ENCODE measurements at regions not wholly inside any gene's neighbourhood (a gene's known extent, or its start where the extent isn't known, plus 50 kb on each side); places are given as distances from the start of the nearest gene placed in this dataset.

DNA sequence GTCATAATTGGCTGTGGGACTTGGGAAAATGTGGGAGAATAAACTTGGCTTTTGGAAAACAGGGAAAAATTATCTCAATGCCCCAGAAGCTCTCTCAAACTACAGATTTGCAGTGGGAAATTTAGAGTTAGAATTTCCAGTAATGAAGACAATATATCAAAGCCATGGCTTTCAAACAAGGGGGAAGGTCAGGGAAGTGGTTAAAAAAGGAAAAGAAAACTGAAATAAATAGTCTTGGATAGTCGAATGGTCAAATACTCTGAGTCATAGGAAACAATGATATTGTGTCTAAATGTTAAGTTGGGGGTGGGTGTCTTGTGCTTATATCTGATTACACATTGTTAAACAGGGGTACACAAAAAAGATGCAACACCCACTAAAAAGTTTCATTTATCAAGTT, 272.4 kb upstream of the COL8A1 start:
- TF ChIP-seq, protein P1, sequence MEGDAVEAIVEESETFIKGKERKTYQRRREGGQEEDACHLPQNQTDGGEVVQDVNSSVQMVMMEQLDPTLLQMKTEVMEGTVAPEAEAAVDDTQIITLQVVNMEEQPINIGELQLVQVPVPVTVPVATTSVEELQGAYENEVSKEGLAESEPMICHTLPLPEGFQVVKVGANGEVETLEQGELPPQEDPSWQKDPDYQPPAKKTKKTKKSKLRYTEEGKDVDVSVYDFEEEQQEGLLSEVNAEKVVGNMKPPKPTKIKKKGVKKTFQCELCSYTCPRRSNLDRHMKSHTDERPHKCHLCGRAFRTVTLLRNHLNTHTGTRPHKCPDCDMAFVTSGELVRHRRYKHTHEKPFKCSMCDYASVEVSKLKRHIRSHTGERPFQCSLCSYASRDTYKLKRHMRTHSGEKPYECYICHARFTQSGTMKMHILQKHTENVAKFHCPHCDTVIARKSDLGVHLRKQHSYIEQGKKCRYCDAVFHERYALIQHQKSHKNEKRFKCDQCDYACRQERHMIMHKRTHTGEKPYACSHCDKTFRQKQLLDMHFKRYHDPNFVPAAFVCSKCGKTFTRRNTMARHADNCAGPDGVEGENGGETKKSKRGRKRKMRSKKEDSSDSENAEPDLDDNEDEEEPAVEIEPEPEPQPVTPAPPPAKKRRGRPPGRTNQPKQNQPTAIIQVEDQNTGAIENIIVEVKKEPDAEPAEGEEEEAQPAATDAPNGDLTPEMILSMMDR (IDR thresholded peaks at IDR 0.05): no peak
- TF ChIP-seq EZH2 (IDR thresholded peaks at IDR 0.05): no peak

Measured in neural progenitor cell (in vitro differentiated cells).